Endothelial cell of umbilical vein (primary cell): ENCODE measurements at regions not wholly inside any gene's neighbourhood (a gene's known extent, or its start where the extent isn't known, plus 50 kb on each side); places are given as distances from the start of the nearest gene placed in this dataset.

Experiments used
- BruUV-seq: library from RNA; stranded (reverse); fragments of 400-500 nt; replicated peaks from 2 replicates; lab custom pipeline; 2021; lab: Mats Ljungman, UMichigan
- CTCF ChIA-PET: fragments of 300-600, 350-600 bp; sonication (Branson Sonifier 250); formaldehyde crosslinking; loops from one replicate; lab custom pipeline; 2021; ENCODE audit warnings: antibody characterized with exemption, inconsistent platforms; lab: Charles Lee
- POLR2A ChIA-PET: fragments of 300-600, 350-600 bp; sonication (Branson Sonifier 250); formaldehyde crosslinking; loops from one replicate; lab custom pipeline; 2021; ENCODE audit warnings: antibody characterized with exemption, inconsistent platforms; lab: Charles Lee
- DNase-seq: peaks from one replicate; pipeline ENCODE4 v3.0.0-alpha.2; 2011; ENCODE audit warnings: low read depth, low spot score
- FAIRE-seq: peaks from 2 replicates; lab custom pipeline; 2011; peaks lifted over from hg19 to GRCh38; lab: Jason Lieb, UNC
- H2AFZ ChIP-seq: 2 replicates; pipeline ENCODE4 v1.6.0; 2012; ENCODE audit warnings: low read depth, low read length, control low read depth, inconsistent platforms
- H3K27ac ChIP-seq: 2 replicates; pipeline ENCODE4 v1.5.1; 2011; ENCODE audit warnings: low read depth, mild to moderate bottlenecking, control low read depth, low read length, moderate library complexity; ENCODE audit not compliant: insufficient read depth
- H3K27me3 ChIP-seq, 2 experiments: 2 replicates each; pipeline versions ENCODE4 v1.6.0 to v1.6.1; 2011; ENCODE audit warnings: low read length in 2 of 2, mixed read lengths in 1 of 2; ENCODE audit not compliant: control insufficient read depth in 2 of 2, insufficient read depth in 2 of 2
- H3K36me3 ChIP-seq, 2 experiments: 2 replicates in 1 of 2; 3 replicates in 1 of 2; pipeline ENCODE4 v1.5.1; 2011; ENCODE audit warnings: low read length in 2 of 2, mild to moderate bottlenecking in 1 of 2, moderate library complexity in 1 of 2; ENCODE audit not compliant: control insufficient read depth in 2 of 2, insufficient read depth in 2 of 2; ENCODE audit errors: extremely low read depth in 1 of 2
- H3K4me1 ChIP-seq: 3 replicates; pipeline ENCODE4 v1.5.1; 2011; ENCODE audit warnings: mild to moderate bottlenecking, low read length; ENCODE audit not compliant: control insufficient read depth, insufficient read depth; ENCODE audit errors: extremely low read depth
- H3K4me2 ChIP-seq: 2 replicates; pipeline ENCODE4 v1.6.1; 2011; ENCODE audit warnings: low read length, control low read depth, mixed read lengths; ENCODE audit not compliant: insufficient read depth
- H3K4me3 ChIP-seq, 3 experiments: fragments of 200-600 bp in 1 of 3; sonication (generic), shearing (Covaris generic) in 1 of 3; replicated peaks in 1 of 3; 2 replicates each; pipeline ENCODE4 v1.5.1; 2011 to 2016; ENCODE audit warnings: control low read depth in 3 of 3, low read length in 3 of 3, mild to moderate bottlenecking in 2 of 3, inconsistent platforms in 1 of 3, low read depth in 1 of 3, moderate library complexity in 1 of 3; ENCODE audit not compliant: insufficient read depth in 1 of 3
- H3K79me2 ChIP-seq: 2 replicates; pipeline ENCODE4 v1.6.0; 2012; ENCODE audit warnings: low read length, inconsistent platforms; ENCODE audit not compliant: control insufficient read depth, insufficient read depth
- H3K9ac ChIP-seq: replicated peaks from 2 replicates; pipeline ENCODE3; 2011; ENCODE audit warnings: low read length, control low read depth; ENCODE audit not compliant: insufficient read depth; ENCODE audit errors: extremely low read depth
- H3K9me1 ChIP-seq: replicated peaks from 3 replicates; pipeline ENCODE4 v1.6.0; 2011; ENCODE audit warnings: mild to moderate bottlenecking, low read length; ENCODE audit not compliant: control insufficient read depth, insufficient read depth; ENCODE audit errors: extremely low read depth
- H3K9me3 ChIP-seq: replicated peaks from 2 replicates; pipeline ENCODE4 v1.5.1; 2012; ENCODE audit warnings: low read length, inconsistent platforms; ENCODE audit not compliant: control insufficient read depth, insufficient read depth
- H4K20me1 ChIP-seq: replicated peaks from 2 replicates; pipeline ENCODE3; 2011; ENCODE audit warnings: mild to moderate bottlenecking, low read length; ENCODE audit not compliant: control insufficient read depth, insufficient read depth; ENCODE audit errors: extremely low read depth
- CTCF ChIP-seq, 2 donors: IDR thresholded peaks; 1 replicate in 1 of 2; 2 replicates in 1 of 2; pipeline ENCODE4 v1.5.1; 2011; ENCODE audit warnings: low read length in 2 of 2, mild to moderate bottlenecking in 2 of 2, moderate library complexity in 2 of 2, control low read depth in 1 of 2, inconsistent platforms in 1 of 2, low read depth in 1 of 2; ENCODE audit not compliant: insufficient read depth in 1 of 2; ENCODE audit errors: extremely low read depth in 1 of 2
- EZH2 ChIP-seq: IDR thresholded peaks from 2 replicates; pipeline ENCODE4 v1.6.1; 2012; ENCODE audit warnings: borderline replicate concordance, low read depth, mild to moderate bottlenecking, moderate library complexity, low read length, inconsistent platforms; ENCODE audit not compliant: severe bottlenecking
- FOS ChIP-seq: IDR thresholded peaks from 2 replicates; pipeline ENCODE4 v1.6.1; 2011; ENCODE audit warnings: mild to moderate bottlenecking, low read length, moderate library complexity, borderline replicate concordance; ENCODE audit not compliant: insufficient read depth
- GATA2 ChIP-seq: IDR thresholded peaks from 2 replicates; pipeline ENCODE4 v1.7.0; 2011; ENCODE audit warnings: low read depth, mild to moderate bottlenecking, moderate library complexity, mixed read lengths, low read length; ENCODE audit not compliant: insufficient read length, insufficient read depth
- POLR2A ChIP-seq: IDR thresholded peaks from 2 replicates; pipeline ENCODE4 v1.6.1; 2012; ENCODE audit warnings: low read depth, mild to moderate bottlenecking, control low read depth, low read length
- POLR2AphosphoS5 ChIP-seq: IDR thresholded peaks from 2 replicates; pipeline ENCODE4 v1.6.1; 2012; ENCODE audit warnings: low read depth, mild to moderate bottlenecking, control low read depth, low read length, moderate library complexity; ENCODE audit not compliant: insufficient read depth
- dilution Hi-C: fragments of 300-500 bp; cut with MboI; formaldehyde crosslinking; loops from one replicate; pipeline ENCODE4 v1.15.0; 2019; ENCODE audit warnings: low sequenced_read_pairs; ENCODE audit not compliant: extremely low pct_ligation_motif_present
- intact Hi-C: fragments of 100-400 bp; cut with micrococcal nuclease; formaldehyde crosslinking; loops from one replicate; pipeline ENCODE4 v1.10.0; 2022

- H3K9ac ChIP-seq = no peak overlapping the region
- FAIRE-seq (no peak), DNase-seq (no peak)
- no peaks in the 10 kb centered on the region for H3K9me1 ChIP-seq
- no peak overlapping the region for H3K4me3 ChIP-seq
- H4K20me1 ChIP-seq = no peaks in the 10 kb centered on the region
- intact Hi-C loops (no loop called here), dilution Hi-C loops (no loop called here)
- no peaks in the 10 kb centered on the region for H3K4me1 ChIP-seq
- H3K4me2 ChIP-seq = no peak overlapping the region
- TF ChIP-seq EZH2 = no peak
- no peaks in the 10 kb centered on the region for H3K9me3 ChIP-seq
- H3K27me3 ChIP-seq = no peaks in the 10 kb centered on the region
- H3K79me2 ChIP-seq = no peaks in the 10 kb centered on the region
- ChIA-PET CTCF (interaction anchor here (1.8 kb wide), 1 partner anchor 372 kb away, joined by 5 read pairs; no protein-coding TSS in a partner anchor), POLR2A (no interaction called here)
- H2AFZ ChIP-seq = no peak overlapping the region
- H3K36me3 ChIP-seq = no peaks in the 10 kb centered on the region
- H3K27ac ChIP-seq = no peak overlapping the region
- no TSS peak for BruUV-seq
Observed at GRCh38 chr1:218694636-218695035, 349.5 kb downstream of the TGFB2 start.

- Histone ChIP-seq H3K4me1 (no peaks in the 10 kb centered on the region), H3K27ac (no peak overlapping the region), H3K4me3 (no peak overlapping the region), H3K9me1 (no peaks in the 10 kb centered on the region), H3K36me3 (no peaks in the 10 kb centered on the region), H3K27me3 (no peaks in the 10 kb centered on the region), H3K9me3 (no peaks in the 10 kb centered on the region), H4K20me1 (no peaks in the 10 kb centered on the region), H3K4me2 (no peak overlapping the region), H3K9ac (no peak overlapping the region), H2AFZ (no peak overlapping the region), H3K79me2 (no peaks in the 10 kb centered on the region)
- BruUV-seq = no TSS peak
- intact Hi-C loops (no loop called here), dilution Hi-C loops (no loop called here)
- ChIA-PET POLR2A (no interaction called here), CTCF (interaction anchor here (1.8 kb wide), 1 partner anchor 371 kb away, joined by 5 read pairs; no protein-coding TSS in a partner anchor)
- FAIRE-seq = no peak
- no peak for DNase-seq
- TF ChIP-seq CTCF (IDR thresholded peaks at IDR 0.05; ENCODE audit: extremely low read depth in 1 of 2, insufficient read depth in 1 of 2, low read depth in 1 of 2, low read length in 2 of 2) (no peak), EZH2 (no peak), POLR2AphosphoS5 (no peak), POLR2A (no peak), FOS (no peak), GATA2 (no peak)
Observed at GRCh38 chr1:218695525-218695924, 350.4 kb downstream of the TGFB2 start.
